Skin epidermis (tissue), 12 donors: ENCODE measurements at regions not wholly inside any gene's neighbourhood (a gene's known extent, or its start where the extent isn't known, plus 50 kb on each side); places are given as distances from the start of the nearest gene placed in this dataset.
"Not testable (repeated sequence)": the region's sequence is repeated elsewhere in the genome, so short reads cannot be mapped to it uniquely, and the experiment has no call there.

ENCODE experiments used
- H3K27ac ChIP-seq, 21 experiments: fragments of 200-600 bp; sonication (generic) in 11 of 21; one replicate each; pipeline ENCODE4 v1.5.0; 2020; ENCODE audit warnings: mild to moderate bottlenecking in 3 of 21, inconsistent platforms in 2 of 21, moderate library complexity in 2 of 21
- H3K4me3 ChIP-seq, 7 experiments: fragments of 200-600 bp; sonication (generic) in 2 of 7; one replicate each; pipeline ENCODE4 v1.5.0; 2020; ENCODE audit warnings: inconsistent platforms in 2 of 7, mild to moderate bottlenecking in 2 of 7, moderate library complexity in 1 of 7

DNA sequence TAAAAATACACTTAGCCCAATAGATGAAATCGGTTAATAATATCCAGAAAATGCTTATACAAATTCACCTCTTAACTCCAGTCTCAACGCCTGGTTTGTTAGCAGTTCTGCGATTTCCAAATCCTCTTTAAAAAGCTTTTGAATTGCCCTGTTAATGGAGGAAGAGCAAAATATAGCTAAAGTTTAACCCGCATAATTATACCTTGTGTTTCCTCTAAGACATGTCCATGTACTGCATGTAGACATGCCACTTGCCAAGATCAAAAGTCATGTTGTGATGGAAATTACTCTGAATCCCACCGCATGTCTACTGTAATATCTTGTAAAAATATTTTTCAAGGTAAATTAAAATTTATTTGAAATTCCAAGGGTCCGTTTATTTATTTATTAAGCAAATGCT, 291.2 kb upstream of the LRP1B start:
- H3K4me3 ChIP-seq = no peak overlapping the region
- H3K27ac ChIP-seq = no peak overlapping the region

DNA sequence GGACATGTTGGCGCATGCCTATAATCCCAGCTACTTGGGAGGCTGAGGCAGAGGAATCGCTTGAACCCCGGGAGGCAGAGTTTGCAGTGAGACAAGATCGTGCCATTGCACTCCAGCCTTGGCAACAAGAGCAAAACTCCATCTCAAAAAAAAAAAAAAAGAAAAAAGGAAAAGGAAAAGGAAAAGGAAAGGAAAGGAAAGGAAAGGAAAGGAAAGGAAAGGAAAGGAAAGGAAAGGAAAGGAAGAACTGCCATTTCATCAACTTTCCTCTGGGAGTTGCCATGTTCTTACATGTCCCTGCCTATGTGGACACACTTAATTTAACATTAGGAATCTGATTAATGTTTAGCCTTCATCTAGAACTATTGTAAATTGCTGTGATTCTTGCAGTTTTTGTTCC, 287.9 kb upstream of the LRP1B start:
- H3K4me3 ChIP-seq, H3K27ac ChIP-seq: not testable (repeated sequence)

- Histone ChIP-seq H3K27ac (no peak overlapping the region), H3K4me3 (no peak overlapping the region)
Observed at GRCh38 chr2:142416996-142417395, 286.2 kb upstream of the LRP1B start.

GRCh38 chr2:142415461-142415860, 284.6 kb upstream of the LRP1B start:
- Histone ChIP-seq H3K27ac (no peak overlapping the region), H3K4me3 (no peak overlapping the region)

GRCh38 chr2:142398212-142398611, 267.4 kb upstream of the LRP1B start:
- Histone ChIP-seq H3K27ac (no peak overlapping the region), H3K4me3 (no peak overlapping the region)

DNA sequence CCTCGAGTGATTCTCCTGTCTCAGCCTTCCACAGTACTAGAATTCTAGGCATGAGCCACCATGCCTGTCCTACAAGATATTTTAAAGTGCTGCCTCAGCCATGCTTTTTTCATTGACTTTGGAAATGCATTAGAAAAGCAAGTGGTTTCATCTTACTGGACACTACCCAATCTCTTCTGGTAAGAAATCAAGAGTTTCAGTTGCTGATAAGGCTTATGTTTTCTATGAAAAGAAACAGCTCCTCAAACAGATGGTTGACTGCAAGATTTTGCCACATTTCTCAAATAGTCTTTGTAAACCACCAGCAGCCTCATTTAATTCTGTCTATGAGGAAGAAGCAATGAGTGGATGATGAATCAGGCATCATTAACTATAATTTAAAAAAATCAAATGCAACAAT, 264.5 kb upstream of the LRP1B start:
- H3K4me3 ChIP-seq = no peak overlapping the region
- H3K27ac ChIP-seq = no peak overlapping the region

- no peak overlapping the region for H3K27ac ChIP-seq
- H3K4me3 ChIP-seq = no peak overlapping the region
Observed at GRCh38 chr2:142380372-142380771, 249.6 kb upstream of the LRP1B start.

GRCh38 chr2:142362069-142362468, 231.3 kb upstream of the LRP1B start:
- H3K27ac ChIP-seq = not testable (repeated sequence)

DNA sequence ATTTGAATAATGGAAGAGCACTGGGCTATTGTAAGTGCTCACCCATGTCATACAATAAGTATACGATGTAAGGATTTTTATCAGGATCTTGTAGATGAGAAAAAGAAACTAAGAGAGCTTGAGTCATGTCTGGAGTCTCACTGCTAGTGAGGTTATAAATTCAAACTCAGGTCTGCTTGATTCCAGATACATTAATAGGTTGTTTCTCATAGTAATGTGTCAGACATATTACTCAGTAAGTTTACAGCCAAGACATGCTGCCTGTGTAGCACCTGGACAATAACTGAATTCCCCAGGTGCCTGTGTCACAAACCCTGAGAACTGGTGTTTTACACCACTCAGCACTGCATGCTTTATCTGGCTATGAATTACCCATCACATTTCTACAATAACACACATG, 216.9 kb upstream of the LRP1B start:
- Histone ChIP-seq H3K27ac (no peak overlapping the region), H3K4me3 (no peak overlapping the region)

More at GRCh38 chr2:142362069-142362468, 231.3 kb upstream of the LRP1B start:
- H3K4me3 ChIP-seq = not testable (repeated sequence)

- Histone ChIP-seq H3K27ac (no peak overlapping the region), H3K4me3 (no peak overlapping the region)
Observed at GRCh38 chr2:142339261-142339660, 208.4 kb upstream of the LRP1B start.

DNA sequence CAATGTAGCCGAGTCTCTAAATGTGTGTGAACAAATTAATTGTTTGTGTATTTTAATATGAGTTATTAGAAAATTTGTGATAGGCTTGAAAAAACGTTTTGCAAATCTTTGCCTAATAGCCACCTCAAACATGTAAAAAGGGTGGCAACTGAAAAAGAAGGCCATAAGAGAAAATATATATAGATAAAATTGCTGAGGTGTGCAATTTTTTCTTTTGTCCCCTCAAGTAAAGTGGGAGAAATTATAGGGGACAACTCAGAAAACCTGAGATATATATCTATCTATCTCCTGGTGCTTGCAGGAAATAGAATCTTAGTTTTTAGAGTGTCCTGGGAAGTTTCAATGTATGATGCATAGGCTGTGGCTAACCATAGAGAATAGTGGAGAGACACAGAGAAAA, 201.4 kb upstream of the LRP1B start:
- no peak overlapping the region for H3K4me3 ChIP-seq
- H3K27ac ChIP-seq = no peak overlapping the region

DNA sequence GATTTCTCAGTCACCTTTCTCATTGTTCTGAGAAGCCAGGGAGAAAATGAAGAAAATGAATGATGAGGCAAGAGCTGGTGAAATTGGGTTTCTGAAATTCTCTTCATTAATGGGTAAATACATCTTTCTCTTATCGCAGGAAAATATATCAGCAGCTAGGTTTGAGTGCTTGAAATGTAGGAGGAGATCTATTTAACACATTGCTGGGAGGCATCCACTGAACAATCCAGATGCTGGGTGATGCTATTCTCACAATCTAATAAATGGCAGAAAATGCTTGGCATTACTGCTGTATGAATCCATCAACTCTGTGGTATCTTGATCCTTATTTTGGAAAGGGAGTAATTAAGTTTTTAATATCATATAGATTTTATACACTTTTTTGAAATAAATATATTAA, 199.6 kb upstream of the LRP1B start:
- Histone ChIP-seq H3K4me3 (no peak overlapping the region), H3K27ac (no peak overlapping the region)

DNA sequence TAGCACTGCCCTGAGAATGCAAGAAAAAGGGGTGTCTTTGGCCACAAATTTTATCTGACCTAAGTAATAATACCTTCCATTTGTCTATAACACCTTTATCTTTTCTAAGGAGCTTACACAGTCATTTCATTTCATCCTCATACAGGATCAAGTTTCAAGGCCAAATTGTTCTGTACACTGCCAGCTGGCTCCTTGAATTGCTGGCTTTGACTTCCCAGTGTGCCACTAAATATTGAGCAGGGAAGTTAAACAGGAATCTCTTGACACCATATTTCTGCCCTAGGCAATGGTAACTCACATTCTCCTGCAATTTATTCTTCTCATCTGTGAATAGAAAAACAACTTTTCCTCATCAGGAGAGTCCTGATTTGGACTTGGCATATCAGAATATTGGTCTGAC, 195.1 kb upstream of the LRP1B start:
- H3K4me3 ChIP-seq = no peak overlapping the region
- no peak overlapping the region for H3K27ac ChIP-seq

DNA sequence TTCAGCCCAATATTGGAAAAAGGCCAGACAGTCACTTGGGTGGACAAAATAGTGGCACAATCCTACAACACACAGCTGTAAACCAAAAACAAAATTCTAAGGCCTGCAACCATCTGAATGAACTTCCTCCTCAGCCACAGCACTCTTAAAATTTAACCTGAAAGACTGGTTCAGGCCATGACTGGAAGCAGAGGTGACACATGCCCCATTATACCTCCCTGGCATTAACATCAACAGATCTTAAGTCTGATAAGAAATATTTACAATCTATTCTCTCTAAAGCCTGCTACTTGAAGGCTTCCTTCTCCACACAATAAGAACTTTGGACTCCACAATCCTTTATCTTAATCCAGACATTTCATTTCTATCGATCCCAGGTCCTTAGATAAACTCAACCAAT, 192.4 kb upstream of the LRP1B start:
- H3K4me3 ChIP-seq = no peak overlapping the region
- no peak overlapping the region for H3K27ac ChIP-seq

GRCh38 chr2:142321706-142322280, 191.0 kb upstream of the LRP1B start:
- H3K4me3 ChIP-seq = no peak overlapping the region
- no peak overlapping the region for H3K27ac ChIP-seq

DNA sequence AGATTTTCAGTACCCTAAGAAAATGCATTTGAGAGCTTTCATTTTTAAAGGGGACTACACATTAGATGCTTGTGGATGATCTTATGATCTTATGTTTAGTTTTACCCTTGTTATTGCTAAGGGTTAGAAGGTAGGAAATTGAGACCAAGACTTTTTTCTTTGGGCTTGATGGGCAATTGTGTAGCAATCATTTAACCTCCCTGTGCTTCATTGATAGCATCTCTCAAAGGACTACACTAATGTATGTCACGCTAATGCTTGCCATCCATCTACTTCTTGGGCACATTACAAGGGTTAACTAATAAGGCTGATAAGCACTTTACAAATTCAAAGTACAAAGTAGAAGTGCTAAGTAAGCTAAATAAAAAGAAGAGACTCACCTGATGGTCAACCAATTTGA, 189.3 kb upstream of the LRP1B start:
- Histone ChIP-seq H3K4me3 (no peak overlapping the region), H3K27ac (no peak overlapping the region)

DNA sequence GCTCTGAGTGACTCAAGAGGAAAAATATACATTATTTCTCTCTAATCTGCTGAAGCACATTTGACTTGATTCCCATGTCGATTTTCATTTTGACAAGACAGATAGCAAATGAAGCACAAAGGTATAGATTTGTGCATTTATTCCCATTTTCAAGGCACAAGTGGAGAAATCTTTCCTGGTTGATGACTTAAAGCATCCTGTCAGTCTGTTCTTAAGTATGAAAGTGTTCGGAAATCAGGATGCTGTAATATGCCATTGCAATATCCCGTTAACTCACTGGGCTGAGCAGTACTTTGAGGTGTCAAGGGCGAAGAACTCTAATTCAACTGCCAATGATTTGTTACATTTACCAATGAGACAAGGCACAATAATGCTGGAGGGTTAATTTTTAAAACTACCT, 185.2 kb upstream of the LRP1B start:
- Histone ChIP-seq H3K27ac (no peak overlapping the region), H3K4me3 (no peak overlapping the region)

- no peak overlapping the region for H3K27ac ChIP-seq
- H3K4me3 ChIP-seq = no peak overlapping the region
Observed at GRCh38 chr2:142315346-142315745, 184.5 kb upstream of the LRP1B start.

DNA sequence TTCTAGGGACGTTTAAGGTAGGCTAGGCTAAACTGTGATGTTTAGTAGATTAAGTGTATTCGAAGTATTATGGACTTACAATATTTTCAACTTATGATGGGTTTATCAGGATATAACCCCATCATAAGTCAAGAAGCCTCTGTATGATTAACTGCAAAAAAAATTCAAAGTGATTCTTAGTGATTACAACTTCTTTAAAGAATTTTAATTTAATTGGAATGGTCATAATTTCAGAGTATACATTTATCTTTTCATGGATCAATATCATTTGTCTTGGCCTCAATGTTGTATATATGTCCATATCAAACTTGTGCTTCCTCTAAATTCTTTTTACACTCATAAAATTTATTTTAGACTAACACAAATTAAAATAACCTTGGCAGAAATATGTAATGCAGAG, 183.3 kb upstream of the LRP1B start:
- Histone ChIP-seq H3K4me3 (no peak overlapping the region), H3K27ac (no peak overlapping the region)

GRCh38 chr2:142310530-142310929, 179.7 kb upstream of the LRP1B start:
- no peak overlapping the region for H3K27ac ChIP-seq

DNA sequence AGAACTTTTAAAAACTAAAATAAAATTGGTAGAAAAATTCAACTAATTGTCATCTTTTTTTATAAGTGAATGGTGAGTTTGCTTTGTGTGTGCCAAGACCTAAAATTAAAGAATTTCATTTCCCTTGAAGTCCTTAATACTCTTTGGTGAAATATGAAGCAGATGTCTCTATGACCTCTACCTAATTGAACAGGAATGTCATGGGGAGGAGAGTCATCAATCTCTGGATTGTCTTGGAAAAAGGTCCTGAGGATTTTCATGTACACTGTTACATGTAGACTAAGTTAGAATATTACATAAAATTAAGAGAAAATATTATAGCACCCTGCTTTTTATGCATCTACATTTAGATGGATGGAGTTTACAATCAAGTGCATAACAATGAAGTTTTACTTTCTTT, 177.9 kb upstream of the LRP1B start:
- Histone ChIP-seq H3K4me3 (no peak overlapping the region), H3K27ac (no peak overlapping the region)

More at GRCh38 chr2:142310530-142310929, 179.7 kb upstream of the LRP1B start:
- H3K4me3 ChIP-seq = no peak overlapping the region

- Histone ChIP-seq H3K4me3 (no peak overlapping the region), H3K27ac (no peak overlapping the region)
Observed at GRCh38 chr2:142307616-142308115, 176.8 kb upstream of the LRP1B start.
